DMS79 treated with DMSO at 0.1 percent for 48 hours (cell line): ENCODE measurements at regions not wholly inside any gene's neighbourhood (a gene's known extent, or its start where the extent isn't known, plus 50 kb on each side); places are given as distances from the start of the nearest gene placed in this dataset.

Experiments used
- DNase-seq: peaks from one replicate; lab custom pipeline; 2025; lab: John Stamatoyannopoulos, UW

GRCh38 chr3:187954873-187955586, 198.9 kb upstream of the LPP start:
- no peak for DNase-seq

DNA sequence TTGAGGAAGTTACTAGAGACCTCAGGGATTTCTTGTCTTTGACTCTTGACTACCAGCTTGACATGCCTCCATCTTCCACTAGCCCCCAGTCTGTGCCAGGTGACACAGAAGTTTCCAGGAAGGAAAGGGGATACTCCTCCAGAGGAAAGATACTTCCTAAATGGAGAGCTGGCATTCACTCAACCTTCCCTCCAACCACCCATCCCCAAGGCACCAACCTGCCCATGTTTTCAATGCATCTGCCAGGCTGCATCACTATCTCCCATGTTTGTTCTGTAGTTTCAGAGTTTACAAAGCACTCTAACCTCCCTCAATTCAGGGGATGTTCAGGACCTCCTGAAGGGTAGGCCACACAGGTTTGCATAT, 198.4 kb upstream of the LPP start:
- no peak for DNase-seq

- DNase-seq: no peak
These were observed 196.8 kb upstream of the LPP start for GRCh38 chr3:187957165-187957581.

- DNase-seq: no peak
These were observed 196.4 kb upstream of the LPP start for GRCh38 chr3:187957582-187957981.

DNA sequence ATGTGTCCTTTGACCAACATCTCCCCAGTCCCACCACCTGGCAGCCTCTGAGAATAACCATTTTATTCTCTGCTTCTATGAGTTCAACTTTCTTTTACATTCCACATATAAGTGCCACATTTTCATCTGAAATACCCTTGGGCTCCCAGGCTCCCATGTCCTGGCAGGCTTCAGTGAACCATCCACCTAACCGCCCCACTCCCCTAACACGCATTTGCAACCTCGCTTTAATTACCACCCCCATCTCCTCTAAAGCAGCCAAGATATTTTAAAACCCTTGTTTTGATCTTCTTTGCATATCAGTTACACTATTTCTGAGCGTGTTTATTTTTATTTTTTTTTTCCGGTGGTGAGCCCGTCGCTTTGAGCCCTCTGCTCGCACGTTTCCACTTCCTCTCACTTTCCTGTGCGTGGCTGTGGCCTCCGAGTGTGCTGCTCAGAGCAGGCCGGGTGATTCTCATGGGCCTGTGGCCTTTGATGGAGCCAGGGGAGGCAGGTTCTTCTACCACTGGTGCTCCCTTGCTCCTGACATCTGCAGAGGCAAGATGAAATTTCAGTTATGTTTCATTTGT, 195.4 kb upstream of the LPP start:
- DNase-seq: no peak

GRCh38 chr3:187960820-187961219, 193.1 kb upstream of the LPP start:
- DNase-seq: no peak

DNA sequence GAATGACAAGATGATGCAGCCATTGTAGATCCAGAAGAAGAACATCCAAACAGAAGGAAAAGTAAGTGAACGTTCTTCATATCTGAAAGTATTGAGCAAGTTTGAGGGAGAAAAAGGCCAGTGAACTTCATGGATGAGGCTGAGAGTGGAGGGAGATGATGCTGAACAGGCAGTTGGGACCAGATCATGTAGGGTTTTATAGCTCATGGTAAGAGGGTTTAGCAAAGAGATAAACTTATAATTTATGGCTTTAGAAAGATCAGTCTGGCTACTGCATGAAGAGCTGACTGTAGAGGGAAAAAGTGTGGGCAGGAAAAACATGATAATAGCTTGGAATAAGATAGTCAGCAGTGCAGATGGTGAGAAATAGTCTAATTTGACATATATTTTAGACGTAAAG, 192.6 kb upstream of the LPP start:
- DNase-seq: no peak

DNA sequence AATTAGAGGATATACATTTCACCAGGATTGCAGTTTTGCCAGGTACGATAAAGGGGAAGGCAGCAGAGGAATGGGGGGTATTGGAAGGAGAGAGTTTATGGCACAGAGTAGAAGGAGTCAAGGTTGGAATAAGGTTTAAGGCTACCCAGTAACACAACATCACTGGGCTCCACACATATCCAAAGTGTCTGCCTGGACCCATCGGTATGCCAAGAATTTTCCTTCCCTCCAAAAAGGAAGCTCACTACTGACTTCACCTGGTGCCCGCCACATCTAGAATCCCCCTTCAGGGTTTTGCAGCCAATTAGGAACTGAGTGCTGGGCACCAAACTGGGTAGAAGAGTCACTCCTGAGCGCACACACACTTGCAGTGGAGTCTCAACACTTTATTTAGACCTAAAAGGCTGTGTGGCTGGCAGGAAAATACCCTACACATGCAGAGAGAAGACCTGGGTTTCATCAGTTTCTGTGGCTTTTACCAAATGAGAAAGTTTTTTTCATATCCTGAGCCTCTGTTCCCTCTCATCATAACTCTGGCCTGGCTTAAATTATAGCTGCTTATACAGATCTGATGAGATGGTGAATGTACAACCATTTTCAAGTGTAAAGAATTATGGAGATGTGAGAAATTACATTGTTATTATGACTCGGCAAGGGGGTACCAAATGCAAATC, 190.8 kb upstream of the LPP start:
- DNase-seq: no peak

DNA sequence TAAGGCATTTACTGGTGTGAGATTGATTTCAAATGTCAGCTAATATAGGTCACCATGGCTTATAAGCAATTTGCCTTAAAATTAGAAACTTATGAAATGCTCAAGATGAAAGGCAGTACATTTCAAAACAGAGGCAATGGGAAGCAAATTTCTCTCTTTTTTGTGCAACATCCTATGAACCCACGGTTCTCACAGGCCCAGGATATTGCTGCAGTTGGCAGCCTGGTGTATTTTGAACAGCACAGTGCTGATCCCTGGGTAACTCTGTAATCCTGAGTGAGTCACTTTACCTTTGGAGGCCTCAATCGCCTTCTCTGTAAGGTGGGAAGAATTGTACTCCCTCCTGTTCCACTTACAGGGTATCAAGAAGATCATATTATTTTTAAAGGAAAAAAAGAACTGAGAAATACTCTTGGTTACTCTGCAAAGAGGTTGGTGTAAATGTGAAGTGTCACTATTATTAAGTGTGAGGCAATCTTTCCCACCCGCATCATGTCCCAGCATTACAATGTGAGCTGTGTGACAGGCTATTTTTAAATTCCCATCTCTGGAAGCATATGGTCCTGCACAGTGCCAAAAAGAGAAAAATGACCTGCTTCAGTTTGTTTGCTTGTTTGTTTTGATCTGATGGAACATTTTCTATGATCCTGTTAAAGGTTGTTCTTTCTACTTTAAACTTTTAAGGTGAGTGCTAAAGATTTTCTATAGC, 190.1 kb upstream of the LPP start:
- no peak for DNase-seq

DNA sequence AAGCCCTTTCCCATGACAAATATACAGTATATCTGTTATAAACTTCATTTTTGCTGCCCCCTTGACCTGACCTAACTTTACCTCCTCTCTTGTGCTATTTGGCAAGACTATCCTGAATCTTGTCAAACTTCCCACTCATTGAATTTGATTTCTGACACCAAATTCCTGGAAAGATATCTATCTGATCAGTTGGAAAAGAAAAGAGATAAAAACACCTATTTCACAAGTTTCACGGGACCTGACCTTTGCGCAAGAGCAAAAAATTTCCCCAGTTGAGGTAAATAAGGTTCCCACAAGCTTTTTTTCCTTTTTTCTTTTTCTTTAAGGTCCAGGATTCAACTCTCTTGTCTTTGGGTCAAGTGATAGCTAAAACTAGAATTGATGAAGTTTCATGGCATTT, 189.2 kb upstream of the LPP start:
- no peak for DNase-seq

DNA sequence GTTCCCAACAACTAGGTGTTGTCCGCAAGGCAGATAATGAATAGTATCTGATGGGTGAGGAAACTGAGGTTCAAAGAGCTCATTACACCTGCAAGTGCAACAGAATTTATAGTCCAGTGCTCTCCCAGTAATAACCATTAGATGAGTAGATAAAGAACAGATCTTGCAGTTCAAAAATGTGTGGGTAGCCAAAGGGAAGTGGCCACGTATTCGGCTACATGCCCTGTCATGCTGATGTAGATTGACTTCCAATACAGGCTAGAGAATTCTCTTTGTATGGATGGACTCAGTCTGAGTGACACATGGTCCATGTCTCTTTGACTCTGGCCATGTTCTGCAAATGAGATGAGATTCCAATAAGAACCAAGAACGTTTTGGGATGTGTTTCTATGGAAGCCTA, 187.9 kb upstream of the LPP start:
- DNase-seq: no peak

DNA sequence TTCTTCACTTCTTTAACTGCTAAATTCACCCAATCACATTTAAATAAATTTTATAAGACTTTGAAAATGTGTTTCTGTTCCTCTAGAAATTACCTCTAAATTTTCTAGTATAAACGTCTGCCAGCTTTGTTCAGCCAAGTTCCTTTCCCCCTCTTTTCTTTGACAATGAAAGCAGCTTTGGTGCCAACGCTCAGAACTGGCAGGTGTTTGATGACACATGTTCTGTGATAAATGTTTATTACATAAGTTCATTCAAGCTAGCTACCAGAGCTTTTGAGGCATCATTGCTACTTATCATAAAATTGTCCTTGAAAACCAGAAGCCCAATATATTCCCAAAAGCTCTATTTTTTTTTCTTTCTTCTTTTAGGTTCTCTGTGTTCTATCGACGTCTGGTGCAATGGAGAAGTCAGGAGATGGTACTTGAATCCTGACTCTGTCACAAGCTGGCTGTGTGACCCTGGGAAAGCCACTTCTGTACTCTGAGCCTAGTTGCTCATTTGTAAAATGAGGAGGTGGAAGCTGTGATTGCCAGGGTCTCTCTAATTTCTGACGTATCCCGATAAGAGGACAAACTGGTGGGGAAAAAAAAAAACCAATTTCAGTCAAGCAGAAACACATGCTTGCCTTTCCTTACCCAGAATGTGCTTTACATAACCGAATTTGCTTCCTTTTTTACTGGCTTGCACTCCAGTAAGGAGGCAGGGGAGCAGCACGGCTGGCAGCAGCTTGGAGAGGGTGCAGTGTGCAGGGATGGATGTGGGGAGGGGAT, 187.1 kb upstream of the LPP start:
- no peak for DNase-seq

GRCh38 chr3:187967993-187968392, 186.0 kb upstream of the LPP start:
- no peak for DNase-seq

DNA sequence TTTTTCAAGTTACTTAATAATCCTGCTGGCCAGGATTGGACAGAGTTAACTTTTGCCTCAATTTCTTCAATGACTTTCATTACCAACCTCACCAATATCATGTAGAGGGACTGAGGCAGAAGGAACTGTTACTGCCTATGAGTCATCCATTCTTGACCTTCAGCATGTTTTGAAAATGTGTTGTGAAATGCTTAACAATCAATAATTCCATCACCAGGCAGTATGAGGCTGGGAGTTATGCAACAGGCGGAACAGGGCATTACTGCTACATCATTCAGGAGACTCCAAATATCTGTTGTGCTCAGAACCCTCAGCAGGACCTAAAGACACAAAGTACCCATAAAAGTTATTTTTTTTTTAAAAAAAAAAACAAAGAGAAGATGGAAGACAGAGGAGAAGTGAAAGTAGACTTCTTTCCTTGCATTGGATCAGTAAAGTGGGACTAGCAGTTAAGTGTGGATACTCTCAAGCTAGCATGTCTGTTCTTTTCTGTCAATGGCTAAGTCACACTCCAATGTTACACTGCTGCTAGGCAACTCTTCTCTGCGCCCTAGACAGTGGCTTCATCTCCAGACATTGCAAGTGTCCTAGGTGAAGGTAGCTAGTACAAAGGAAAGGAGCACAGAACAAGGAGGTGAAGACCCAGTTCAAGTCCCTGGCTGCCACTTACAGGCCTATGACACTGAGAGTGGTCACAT, 184.9 kb upstream of the LPP start:
- no peak for DNase-seq

GRCh38 chr3:187969581-187969950, 184.4 kb upstream of the LPP start:
- DNase-seq: no peak

- DNase-seq: no peak
These were observed 183.9 kb upstream of the LPP start for GRCh38 chr3:187970106-187970505.

DNA sequence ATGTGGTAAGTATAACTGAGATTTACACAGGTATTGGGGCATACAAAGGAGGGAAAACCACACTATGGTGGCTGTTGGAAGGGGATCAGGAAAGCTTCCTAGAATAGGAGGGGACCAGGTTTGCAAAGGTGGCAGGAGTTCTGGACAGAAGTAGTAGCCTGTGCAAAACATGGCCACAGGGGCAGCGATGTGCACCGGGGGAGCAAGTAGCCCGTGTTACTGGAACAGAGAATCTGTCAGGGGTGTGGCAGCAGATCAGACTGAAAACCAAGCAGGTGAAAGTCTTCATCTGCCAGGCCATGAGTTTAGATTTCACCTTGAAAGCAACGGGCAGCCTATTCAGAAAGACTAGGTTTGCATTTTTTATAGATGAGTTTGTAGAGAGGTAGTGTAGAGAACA, 182.3 kb upstream of the LPP start:
- no peak for DNase-seq

DNA sequence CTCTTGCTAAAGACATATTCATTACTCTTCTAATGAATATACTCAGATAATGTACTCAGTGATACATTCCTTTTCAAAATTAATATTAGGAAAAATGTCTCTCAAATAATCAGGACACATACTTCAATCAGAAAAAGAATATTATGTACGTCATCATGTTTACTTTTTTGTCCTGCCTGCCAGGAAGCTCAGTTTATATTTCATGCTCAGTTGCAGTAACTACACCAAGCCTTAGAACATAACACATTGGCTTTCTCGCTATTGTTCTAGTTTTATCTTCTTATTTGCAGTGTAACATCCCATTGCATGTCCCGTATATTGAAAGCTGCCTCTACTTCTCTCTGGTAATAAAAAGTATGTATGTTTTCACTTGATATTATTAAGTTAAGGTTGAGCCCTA, 181.5 kb upstream of the LPP start:
- no peak for DNase-seq

DNA sequence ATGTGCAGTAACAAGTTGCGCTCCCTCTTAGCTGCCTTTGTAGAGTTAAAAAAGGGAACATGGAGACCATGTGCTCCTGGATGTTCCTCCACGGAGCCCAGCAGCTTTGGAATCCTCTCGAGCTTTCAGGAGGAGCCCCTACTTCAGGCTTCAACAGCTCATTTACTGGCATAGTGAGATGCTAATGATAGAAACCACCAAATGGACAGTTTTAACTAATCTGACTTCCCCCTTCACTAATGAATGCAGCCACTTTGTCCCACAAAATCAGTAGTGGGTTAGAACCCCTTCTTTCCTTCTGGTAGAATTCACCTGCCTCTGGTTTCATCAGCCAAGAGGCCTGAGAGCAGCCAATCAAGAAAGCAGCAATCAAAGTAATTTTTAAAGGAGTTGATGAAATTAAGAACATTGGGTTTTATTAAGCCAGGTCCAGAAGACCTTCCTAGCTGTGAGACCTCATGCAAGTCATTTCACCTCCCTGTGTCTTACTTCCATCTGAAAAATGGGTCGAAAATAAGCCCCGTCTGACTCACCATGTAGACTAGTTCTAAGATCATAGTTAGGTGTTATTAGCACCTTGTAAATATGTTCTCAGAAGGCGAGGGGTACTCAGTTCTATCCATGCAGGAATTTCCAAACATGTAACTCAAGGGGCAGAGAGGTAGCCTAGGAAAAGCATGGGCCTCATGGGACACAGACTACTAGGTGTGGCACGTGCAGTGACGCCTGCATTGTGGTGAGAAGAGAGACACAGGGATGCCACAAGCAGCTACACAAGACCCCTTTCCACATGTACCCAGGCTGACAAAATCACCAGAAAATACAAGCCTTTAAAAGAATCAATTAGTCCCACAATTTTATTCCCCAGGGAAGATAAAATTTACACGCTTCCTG, 179.7 kb upstream of the LPP start:
- no peak for DNase-seq

- DNase-seq: no peak
These were observed 179.1 kb upstream of the LPP start for GRCh38 chr3:187974871-187975271.
